RWPE1 (cell line): ENCODE measurements at regions not wholly inside any gene's neighbourhood (a gene's known extent, or its start where the extent isn't known, plus 50 kb on each side); places are given as distances from the start of the nearest gene placed in this dataset.
"Not testable (repeated sequence)": the region's sequence is repeated elsewhere in the genome, so short reads cannot be mapped to it uniquely, and the experiment has no call there.

Source experiments
- CTCF ChIA-PET: fragments of 350-600 bp; sonication (Branson Sonifier 250); formaldehyde crosslinking; extraction: SDS; loops from one replicate; lab custom pipeline; 2021; lab: Yijun Ruan, JAX
- POLR2A ChIA-PET: fragments of 400-600 bp; formaldehyde crosslinking; extraction: SDS; loops from one replicate; lab custom pipeline; 2020; ENCODE audit warnings: antibody characterized with exemption; ENCODE audit not compliant: low non-redundant PET; lab: Yijun Ruan, JAX
- DNase-seq: peaks from one replicate; pipeline ENCODE4 v3.0.0; 2012; ENCODE audit warnings: low spot score
- H3K27ac ChIP-seq: fragments of 450-650 bp; 2 replicates; pipeline ENCODE4 v1.5.1; 2017

GRCh38 chr9:62860939-62861860 is 1671.4 kb downstream of the SPATA31A7 start:
- CTCF ChIA-PET, POLR2A ChIA-PET, H3K27ac ChIP-seq, DNase-seq: not testable (repeated sequence)

GRCh38 chr9:62862180-62862579 is 1672.3 kb downstream of the SPATA31A7 start:
- DNase-seq, POLR2A ChIA-PET, CTCF ChIA-PET, H3K27ac ChIP-seq: not testable (repeated sequence)

- CTCF ChIA-PET, DNase-seq, POLR2A ChIA-PET, H3K27ac ChIP-seq: not testable (repeated sequence)
These were observed 1673.5 kb downstream of the SPATA31A7 start for GRCh38 chr9:62863319-62863718.

- H3K27ac ChIP-seq, POLR2A ChIA-PET, DNase-seq, CTCF ChIA-PET: not testable (repeated sequence)
These were observed 1674.0 kb downstream of the SPATA31A7 start for GRCh38 chr9:62863867-62864266.

- peak; percentile 25 for DNase-seq
- CTCF ChIA-PET, H3K27ac ChIP-seq, POLR2A ChIA-PET: not testable (repeated sequence)
These were observed 1674.9 kb downstream of the SPATA31A7 start for GRCh38 chr9:62864481-62865469.

- CTCF ChIA-PET, DNase-seq, POLR2A ChIA-PET, H3K27ac ChIP-seq: not testable (repeated sequence)
These were observed 1679.2 kb downstream of the SPATA31A7 start for GRCh38 chr9:62869061-62869460.

GRCh38 chr9:62871765-62872164 is 1681.9 kb downstream of the SPATA31A7 start:
- CTCF ChIA-PET, H3K27ac ChIP-seq, DNase-seq, POLR2A ChIA-PET: not testable (repeated sequence)

GRCh38 chr9:62874213-62874612 is 1684.4 kb downstream of the SPATA31A7 start:
- CTCF ChIA-PET, POLR2A ChIA-PET, DNase-seq, H3K27ac ChIP-seq: not testable (repeated sequence)

- DNase-seq, H3K27ac ChIP-seq, CTCF ChIA-PET, POLR2A ChIA-PET: not testable (repeated sequence)
These were observed 1685.1 kb downstream of the SPATA31A7 start for GRCh38 chr9:62874745-62875599.

- CTCF ChIA-PET, H3K27ac ChIP-seq, DNase-seq, POLR2A ChIA-PET: not testable (repeated sequence)
These were observed 1687.7 kb downstream of the SPATA31A7 start for GRCh38 chr9:62877552-62877951.

- H3K27ac ChIP-seq, CTCF ChIA-PET, DNase-seq, POLR2A ChIA-PET: not testable (repeated sequence)
These were observed 1688.2 kb downstream of the SPATA31A7 start for GRCh38 chr9:62877987-62878386.

- POLR2A ChIA-PET, DNase-seq, CTCF ChIA-PET, H3K27ac ChIP-seq: not testable (repeated sequence)
These were observed 1690.6 kb downstream of the SPATA31A7 start for GRCh38 chr9:62880453-62880852.

- DNase-seq, POLR2A ChIA-PET, H3K27ac ChIP-seq, CTCF ChIA-PET: not testable (repeated sequence)
These were observed 1691.1 kb downstream of the SPATA31A7 start for GRCh38 chr9:62880971-62881370.

- DNase-seq, CTCF ChIA-PET, POLR2A ChIA-PET: not testable (repeated sequence)
These were observed 1692.0 kb downstream of the SPATA31A7 start for GRCh38 chr9:62881811-62882210.

GRCh38 chr9:62882717-62883116 is 1692.9 kb downstream of the SPATA31A7 start:
- POLR2A ChIA-PET, H3K27ac ChIP-seq, DNase-seq, CTCF ChIA-PET: not testable (repeated sequence)

More at GRCh38 chr9:62881811-62882210, 1692.0 kb downstream of the SPATA31A7 start:
- not testable (repeated sequence) for H3K27ac ChIP-seq

GRCh38 chr9:62896692-62897091 is 1706.9 kb downstream of the SPATA31A7 start:
- DNase-seq, H3K27ac ChIP-seq, CTCF ChIA-PET, POLR2A ChIA-PET: not testable (repeated sequence)
